ENCODE measurements at regions not wholly inside any gene's neighbourhood (a gene's known extent, or its start where the extent isn't known, plus 50 kb on each side); places are given as distances from the start of the nearest gene placed in this dataset.

DNA sequence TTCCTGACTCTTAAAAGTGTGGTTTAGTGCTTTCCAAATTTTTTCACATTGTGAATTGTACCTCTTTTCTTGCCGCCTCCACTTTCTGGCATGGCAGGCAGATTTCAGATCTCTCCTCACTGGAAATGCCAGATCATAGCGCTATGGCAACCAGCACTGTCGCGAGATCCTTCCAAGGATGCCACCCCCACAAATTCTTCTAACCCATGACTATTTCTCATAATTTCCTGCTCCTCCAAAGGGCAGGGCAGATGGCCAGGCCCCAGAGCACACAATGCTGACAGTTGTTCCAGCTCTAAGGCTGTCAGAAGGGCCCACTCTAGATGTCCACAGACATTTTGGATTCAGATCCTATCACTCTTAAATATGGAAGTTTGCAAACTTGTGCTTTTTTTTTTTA lies 446.2 kb upstream of the RIOK2 start:
- Histone ChIP-seq H2BK12ac (ENCODE audit: low read depth, low read length) (no peak overlapping the region), H3K27ac (ENCODE audit: low read depth, low read length) (no peak overlapping the region), H2BK5ac (ENCODE audit: low read depth, low read length) (no peak overlapping the region), H2BK20ac (ENCODE audit: low read length) (no peak overlapping the region), H3K4me1 (replicated peaks in 1 of 4; ENCODE audit: control insufficient read depth in 3 of 4, insufficient read depth in 4 of 4, low read length in 3 of 4) (no peaks in the 10 kb centered on the region), H3K4me2 (ENCODE audit: insufficient read depth in 1 of 2, low read depth in 2 of 2, low read length in 2 of 2) (no peak overlapping the region), H2BK120ac (replicated peaks; ENCODE audit: low read depth, low read length) (no peak overlapping the region), H3K36me3 (ENCODE audit: control insufficient read depth in 2 of 4, insufficient read depth in 4 of 4, low read length in 3 of 4) (no peaks in the 10 kb centered on the region), H2AK5ac (ENCODE audit: low read depth, low read length) (no peak overlapping the region), H3K14ac (ENCODE audit: insufficient read length) (no peak overlapping the region), H3K23me2 (ENCODE audit: low read depth, low read length) (no peaks in the 10 kb centered on the region), H3K9ac (replicated peaks in 1 of 4; ENCODE audit: extremely low read depth in 1 of 4, low read depth in 3 of 4, low read length in 3 of 4) (no peak overlapping the region), H4K20me1 (replicated peaks in 1 of 2; ENCODE audit: control insufficient read depth in 1 of 2, insufficient read depth in 2 of 2, low read length in 2 of 2) (no peaks in the 10 kb centered on the region), H3K9me3 (ENCODE audit: insufficient read depth in 2 of 2, low read depth in 1 of 2, low read length in 1 of 2) (no peaks in the 10 kb centered on the region), H3K79me2 (ENCODE audit: control insufficient read depth in 1 of 2, insufficient read depth in 2 of 2, low read length in 2 of 2) (no peaks in the 10 kb centered on the region), H3K23ac (ENCODE audit: insufficient read length) (no peak overlapping the region), H3K79me1 (ENCODE audit: low read depth, low read length) (no peaks in the 10 kb centered on the region), H4K5ac (ENCODE audit: insufficient read length, low read depth, low read length) (no peak overlapping the region), H3K27me3 (replicated peaks in 1 of 4; ENCODE audit: control insufficient read depth in 3 of 4, extremely low read depth in 1 of 4, insufficient read depth in 3 of 4, low read length in 3 of 4) (no peaks in the 10 kb centered on the region), H3K4ac (replicated peaks; ENCODE audit: insufficient read length, low read depth, low read length) (no peak overlapping the region), H3K56ac (replicated peaks; ENCODE audit: insufficient read length, low read depth, low read length) (no peak overlapping the region), H2BK15ac (ENCODE audit: low read length) (no peak overlapping the region), H3K4me3 (ENCODE audit: extremely low read depth in 1 of 4, insufficient read depth in 2 of 4, low read depth in 3 of 4, low read length in 4 of 4) (no peak overlapping the region), H4K8ac (ENCODE audit: extremely low read depth, insufficient read depth, low read length) (no peak overlapping the region), H3K18ac (ENCODE audit: extremely low read depth, low read length) (no peak overlapping the region), H4K91ac (replicated peaks; ENCODE audit: insufficient read length, low read length) (no peak overlapping the region), H2AFZ (ENCODE audit: low read length) (no peak overlapping the region)
- DNase-seq (ENCODE audit: low read depth in 1 of 2, low spot score in 2 of 2): no peak
- CTCF ChIA-PET (ENCODE audit: partially characterized antibody): interaction anchor here (0.6 kb wide), 1 partner anchor 1162 kb away, joined by 3 read pairs; no protein-coding TSS in a partner anchor
- WGBS, 2 experiments (ENCODE audit: extremely low coverage in 1 of 2, insufficient coverage in 1 of 2, insufficient read length in 1 of 2, insufficient replicate concordance in 2 of 2, low coverage in 1 of 2, low lambda C conversion rate in 2 of 2, missing lambda C conversion rate in 1 of 2): 82% methylated on average over 4 of the region's 4 CpGs; no CpG with 5 or more reads in 1 of the 2 experiments
- TF ChIP-seq EZH2 (IDR thresholded peaks at IDR 0.05; ENCODE audit: low read depth, low read length, severe bottlenecking) (no peak), SIN3A (conservative IDR thresholded peaks at IDR 0.05 in 1 of 2, IDR thresholded peaks at IDR 0.05 in 1 of 2; ENCODE audit: low read depth in 1 of 2, low read length in 2 of 2) (no peak), HDAC2 (IDR thresholded peaks at IDR 0.05; ENCODE audit: borderline replicate concordance in 1 of 2, low read depth in 2 of 2, low read length in 2 of 2) (no peak), TAF1 (IDR thresholded peaks at IDR 0.05; ENCODE audit: low read depth, low read length) (no peak), KDM1A (IDR thresholded peaks at IDR 0.05; ENCODE audit: borderline replicate concordance, low read length) (no peak), SP4 (IDR thresholded peaks at IDR 0.05; ENCODE audit: low read length) (no peak), CBX5 (IDR thresholded peaks at IDR 0.05; ENCODE audit: low read depth, low read length) (no peak), BACH1 (IDR thresholded peaks at IDR 0.05; ENCODE audit: low read length) (no peak), BCL11A (IDR thresholded peaks at IDR 0.05; ENCODE audit: low read depth in 2 of 2, low read length in 2 of 2) (no peak)
- POLR2A ChIA-PET (ENCODE audit: partially characterized antibody): no interaction called here
- no peak for FAIRE-seq

Measured in H1 (cell line).